CD4-positive, alpha-beta T cell treated with Interleukin-1 beta for 1 hour (primary cell): ENCODE measurements at regions not wholly inside any gene's neighbourhood (a gene's known extent, or its start where the extent isn't known, plus 50 kb on each side); places are given as distances from the start of the nearest gene placed in this dataset.

Source experiments
- DNase-seq, 2 donors: peaks; one replicate each; pipeline ENCODE4 v3.0.0-alpha.2; 2020 to 2022

- DNase-seq: no peak
Measured at GRCh38 chr15:97521381-97522285, 438.9 kb upstream of the ARRDC4 start.

- no peak for DNase-seq
Measured at GRCh38 chr15:97522347-97522746, 438.2 kb upstream of the ARRDC4 start.

GRCh38 chr15:97525809-97526208 is 434.7 kb upstream of the ARRDC4 start:
- no peak for DNase-seq

GRCh38 chr15:97528238-97528637 is 432.3 kb upstream of the ARRDC4 start:
- DNase-seq: no peak

- no peak for DNase-seq
Measured at GRCh38 chr15:97545799-97546198, 414.7 kb upstream of the ARRDC4 start.

- no peak for DNase-seq
Measured at GRCh38 chr15:97547381-97547780, 413.1 kb upstream of the ARRDC4 start.

GRCh38 chr15:97561529-97561928 is 399.0 kb upstream of the ARRDC4 start:
- no peak for DNase-seq

GRCh38 chr15:97563516-97563915 is 397.0 kb upstream of the ARRDC4 start:
- no peak for DNase-seq

GRCh38 chr15:97566961-97567360 is 393.5 kb upstream of the ARRDC4 start:
- no peak for DNase-seq

- DNase-seq: no peak
Measured at GRCh38 chr15:97567411-97567810, 393.1 kb upstream of the ARRDC4 start.

- no peak for DNase-seq
Measured at GRCh38 chr15:97576929-97577645, 383.4 kb upstream of the ARRDC4 start.

- no peak for DNase-seq
Measured at GRCh38 chr15:97585408-97585807, 375.1 kb upstream of the ARRDC4 start.

GRCh38 chr15:97592778-97593177 is 367.7 kb upstream of the ARRDC4 start:
- DNase-seq: no peak

- no peak for DNase-seq
Measured at GRCh38 chr15:97597801-97598200, 362.7 kb upstream of the ARRDC4 start.

- DNase-seq: no peak
Measured at GRCh38 chr15:97598353-97598798, 362.1 kb upstream of the ARRDC4 start.

GRCh38 chr15:97600190-97600589 is 360.3 kb upstream of the ARRDC4 start:
- no peak for DNase-seq

GRCh38 chr15:97604677-97605076 is 355.8 kb upstream of the ARRDC4 start:
- no peak for DNase-seq

- DNase-seq: no peak
Measured at GRCh38 chr15:97615114-97615513, 345.4 kb upstream of the ARRDC4 start.

GRCh38 chr15:97623091-97623661 is 337.3 kb upstream of the ARRDC4 start:
- no peak for DNase-seq

- DNase-seq: no peak
Measured at GRCh38 chr15:97627634-97628033, 332.9 kb upstream of the ARRDC4 start.

GRCh38 chr15:97645758-97646157 is 314.7 kb upstream of the ARRDC4 start:
- no peak for DNase-seq

GRCh38 chr15:97648728-97649127 is 311.8 kb upstream of the ARRDC4 start:
- no peak for DNase-seq

GRCh38 chr15:97652041-97652440 is 308.5 kb upstream of the ARRDC4 start:
- DNase-seq: no peak

- DNase-seq: no peak
Measured at GRCh38 chr15:97652700-97653167, 307.8 kb upstream of the ARRDC4 start.
